ENCODE measurements at regions not wholly inside any gene's neighbourhood (a gene's known extent, or its start where the extent isn't known, plus 50 kb on each side); places are given as distances from the start of the nearest gene placed in this dataset.

DNA sequence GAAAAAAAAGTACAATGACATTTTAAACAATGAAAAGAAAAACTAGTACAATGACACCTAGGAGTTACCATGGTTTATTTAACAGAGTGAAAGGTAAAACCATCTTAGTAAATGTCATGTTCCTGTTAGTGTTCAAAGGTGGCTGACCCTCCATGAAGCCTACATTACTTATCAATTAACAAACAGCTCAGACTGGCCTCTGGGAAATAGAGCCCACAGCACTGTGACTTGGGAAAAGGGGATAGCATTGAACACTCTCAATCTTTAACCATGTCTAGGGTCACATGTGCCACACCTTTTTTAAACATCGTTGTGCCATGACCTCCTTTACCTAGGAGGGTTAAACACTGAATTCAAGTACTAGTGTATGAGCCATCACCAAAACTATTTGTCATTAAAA lies 106.3 kb upstream of the SOX5 start:
- no peak overlapping the region for H3K4me3 ChIP-seq (ENCODE audit: low read depth, low read length)
- TF ChIP-seq CTCF (IDR thresholded peaks at IDR 0.05; ENCODE audit: low read depth, low read length), result no peak

GRCh38 chr12:24054416-24054815 lies 104.9 kb upstream of the SOX5 start:
- no peak for TF ChIP-seq CTCF (IDR thresholded peaks at IDR 0.05; ENCODE audit: low read depth, low read length)
- no peak overlapping the region for H3K4me3 ChIP-seq (ENCODE audit: low read depth, low read length)

DNA sequence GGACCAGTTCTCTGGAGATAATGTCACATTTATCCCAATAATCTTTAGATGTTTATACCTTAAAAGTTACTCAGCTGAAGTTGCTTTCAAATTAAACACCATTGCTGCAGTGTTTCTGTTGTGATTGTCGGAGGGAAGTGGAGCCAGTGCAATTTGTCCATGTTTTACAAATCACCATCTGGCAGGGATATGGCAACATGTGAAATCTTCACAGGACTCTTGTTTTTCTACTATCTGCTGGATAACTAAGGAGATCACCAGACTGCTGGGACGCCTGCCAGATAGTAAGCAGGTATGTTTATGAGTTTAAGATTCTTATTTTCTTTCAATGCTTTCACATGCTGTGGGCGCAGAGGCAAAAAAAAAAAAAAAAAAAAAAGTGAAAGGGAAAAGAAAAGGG lies 100.3 kb upstream of the SOX5 start:
- TF ChIP-seq CTCF (IDR thresholded peaks at IDR 0.05; ENCODE audit: low read depth, low read length), result no peak

DNA sequence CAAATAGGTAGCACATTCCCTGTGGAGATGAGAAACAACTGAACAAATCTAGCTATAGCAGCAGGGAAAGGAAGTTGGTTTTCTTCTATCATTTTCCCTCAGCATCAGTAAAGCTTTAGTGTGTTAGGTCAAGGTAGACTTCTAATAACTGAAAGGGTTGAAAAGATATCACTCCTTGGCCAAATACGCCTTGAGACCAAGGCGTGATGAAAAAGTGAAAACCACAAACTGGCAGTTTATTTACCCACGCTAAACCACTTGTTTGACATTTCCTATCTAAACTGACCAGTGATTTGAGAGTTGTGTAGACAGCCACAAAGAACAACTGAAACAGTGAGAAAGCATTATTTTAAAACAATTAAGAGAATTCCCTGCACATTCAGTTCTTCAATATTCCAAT lies 99.6 kb upstream of the SOX5 start:
- no peak for TF ChIP-seq CTCF (IDR thresholded peaks at IDR 0.05; ENCODE audit: low read depth, low read length)
- H3K4me3 ChIP-seq (ENCODE audit: low read depth, low read length), result no peak overlapping the region

More for the DNA sequence above, 100.3 kb upstream of the SOX5 start:
- no peak overlapping the region for H3K4me3 ChIP-seq (ENCODE audit: low read depth, low read length)

GRCh38 chr12:24048446-24048845 lies 99.0 kb upstream of the SOX5 start:
- no peak overlapping the region for H3K4me3 ChIP-seq (ENCODE audit: low read depth, low read length)
- TF ChIP-seq CTCF (IDR thresholded peaks at IDR 0.05; ENCODE audit: low read depth, low read length), result no peak

DNA sequence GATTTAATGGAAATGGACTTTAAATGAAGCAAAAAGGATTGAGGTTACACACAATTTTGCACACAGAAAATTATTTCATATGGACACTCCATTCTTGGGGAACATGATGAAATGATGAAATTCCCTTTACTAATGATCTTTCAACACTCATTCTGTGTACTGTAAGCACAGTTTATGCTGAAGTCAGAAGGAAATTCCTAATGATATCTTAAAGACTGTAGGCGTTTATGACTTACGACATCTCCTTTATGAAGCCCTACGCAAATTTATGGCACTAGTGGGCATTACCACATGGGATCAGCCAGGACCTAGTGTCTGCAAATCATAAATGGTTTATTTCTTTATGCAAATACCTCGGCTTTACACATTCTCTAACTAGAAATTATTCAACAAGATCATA lies 97.9 kb upstream of the SOX5 start:
- H3K4me3 ChIP-seq (ENCODE audit: low read depth, low read length), result no peak overlapping the region
- no peak for TF ChIP-seq CTCF (IDR thresholded peaks at IDR 0.05; ENCODE audit: low read depth, low read length)

- H3K4me3 ChIP-seq (ENCODE audit: low read depth, low read length), result no peak overlapping the region
- TF ChIP-seq CTCF (IDR thresholded peaks at IDR 0.05; ENCODE audit: low read depth, low read length), result no peak
Observed at GRCh38 chr12:24045816-24046257, 96.4 kb upstream of the SOX5 start.
